BE2C (cell line): ENCODE measurements at regions not wholly inside any gene's neighbourhood (a gene's known extent, or its start where the extent isn't known, plus 50 kb on each side); places are given as distances from the start of the nearest gene placed in this dataset.

ENCODE experiments used
- DNase-seq: peaks from one replicate; pipeline ENCODE4 v3.0.0-alpha.2; 2020
- H3K27me3 ChIP-seq: fragments of 250-450 bp; sonication (Bioruptor Pico); 2 replicates; pipeline ENCODE4 v1.5.1; 2020; ENCODE audit warnings: mild to moderate bottlenecking
- H3K36me3 ChIP-seq: fragments of 250-450 bp; sonication (Bioruptor Pico); 2 replicates; pipeline ENCODE4 v1.5.1; 2020; ENCODE audit warnings: mild to moderate bottlenecking
- H3K4me1 ChIP-seq: fragments of 250-450 bp; sonication (Bioruptor Pico); 2 replicates; pipeline ENCODE4 v1.5.1; 2020
- H3K4me3 ChIP-seq: 2 replicates; pipeline ENCODE4 v1.5.1; 2011; ENCODE audit warnings: low read depth, low read length
- H3K9me3 ChIP-seq: fragments of 250-450 bp; sonication (Bioruptor Pico); 2 replicates; pipeline ENCODE4 v1.5.1; 2020
- CTCF ChIP-seq: IDR thresholded peaks from 2 replicates; pipeline ENCODE4 v1.5.1; 2012; ENCODE audit warnings: mild to moderate bottlenecking, low read depth, low read length

- Histone ChIP-seq H3K4me1 (peaks cover 19% of the 10 kb centered on the region), H3K4me3 (no peak overlapping the region), H3K27me3 (no peaks in the 10 kb centered on the region), H3K9me3 (no peaks in the 10 kb centered on the region), H3K36me3 (no peaks in the 10 kb centered on the region)
- TF ChIP-seq CTCF: no peak
- peak; percentile 47 for DNase-seq
Measured at GRCh38 chr6:134826889-134827737, 122.8 kb downstream of the ALDH8A1 start.

GRCh38 chr6:134823710-134824034 is 126.2 kb downstream of the ALDH8A1 start:
- no peaks in the 10 kb centered on the region for H3K36me3 ChIP-seq
- H3K27me3 ChIP-seq: no peaks in the 10 kb centered on the region
- no peak for DNase-seq
- peaks cover 34% of the 10 kb centered on the region for H3K4me1 ChIP-seq
- no peak for TF ChIP-seq CTCF
- no peaks in the 10 kb centered on the region for H3K9me3 ChIP-seq
- H3K4me3 ChIP-seq: no peak overlapping the region

- TF ChIP-seq CTCF: peak; percentile 96
- Histone ChIP-seq H3K27me3 (no peaks in the 10 kb centered on the region), H3K4me1 (peaks cover 34% of the 10 kb centered on the region), H3K9me3 (no peaks in the 10 kb centered on the region), H3K4me3 (no peak overlapping the region), H3K36me3 (no peaks in the 10 kb centered on the region)
- DNase-seq: peak; percentile 77
Measured at GRCh38 chr6:134822920-134823709, 126.8 kb downstream of the ALDH8A1 start.

GRCh38 chr6:134821928-134822864 is 127.7 kb downstream of the ALDH8A1 start:
- no peaks in the 10 kb centered on the region for H3K36me3 ChIP-seq
- peaks cover 32% of the 10 kb centered on the region for H3K4me1 ChIP-seq
- H3K4me3 ChIP-seq: no peak overlapping the region
- no peak for TF ChIP-seq CTCF
- DNase-seq: no peak
- H3K27me3 ChIP-seq: no peaks in the 10 kb centered on the region
- no peaks in the 10 kb centered on the region; the same call in 1 of the 2 replicates for H3K9me3 ChIP-seq

GRCh38 chr6:134821397-134821796 is 128.5 kb downstream of the ALDH8A1 start:
- no peak overlapping the region for H3K4me3 ChIP-seq
- H3K9me3 ChIP-seq: no peaks in the 10 kb centered on the region; the same call in 1 of the 2 replicates
- TF ChIP-seq CTCF: no peak
- peaks cover 29% of the 10 kb centered on the region for H3K4me1 ChIP-seq
- no peaks in the 10 kb centered on the region for H3K27me3 ChIP-seq
- no peak for DNase-seq
- no peaks in the 10 kb centered on the region for H3K36me3 ChIP-seq
